ENCODE measurements at regions not wholly inside any gene's neighbourhood (a gene's known extent, or its start where the extent isn't known, plus 50 kb on each side); places are given as distances from the start of the nearest gene placed in this dataset.
"Not testable (repeated sequence)": the region's sequence is repeated elsewhere in the genome, so short reads cannot be mapped to it uniquely, and the experiment has no call there.

DNA sequence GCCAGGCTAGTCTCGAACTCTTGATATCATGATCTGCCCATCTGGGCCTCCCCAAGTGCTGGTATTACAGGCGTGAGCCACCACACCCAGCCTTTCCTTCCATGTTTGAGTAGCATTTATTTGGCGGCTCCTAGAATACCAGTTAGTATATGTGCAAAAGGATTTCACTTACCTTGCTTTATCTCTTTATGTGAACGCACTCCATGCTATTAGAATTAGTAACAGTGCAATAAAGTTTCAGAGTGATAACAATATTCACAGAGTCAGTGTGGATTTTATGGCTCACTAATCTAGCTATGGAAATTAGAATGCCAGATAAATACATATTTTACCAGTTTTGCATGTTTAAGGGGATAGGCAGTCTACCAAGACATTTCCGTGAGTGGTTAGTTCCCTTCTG is 74.4 kb upstream of the NIPBL start:
- Histone ChIP-seq H3K36me3 (no peaks in the 10 kb centered on the region), H3K4me3 (no peak overlapping the region), H3K27ac (no peak overlapping the region), H3K9me3 (replicated peaks) (no peaks in the 10 kb centered on the region), H3K27me3 (no peaks in the 10 kb centered on the region), H3K4me1 (no peaks in the 10 kb centered on the region)
- no peak for DNase-seq

- not testable (repeated sequence) for H3K4me1 ChIP-seq; H3K9me3 ChIP-seq (replicated peaks); H3K36me3 ChIP-seq; H3K27me3 ChIP-seq; H3K27ac ChIP-seq; DNase-seq; H3K4me3 ChIP-seq
Measured at GRCh38 chr5:36813249-36813648, 63.3 kb upstream of the NIPBL start.

DNA sequence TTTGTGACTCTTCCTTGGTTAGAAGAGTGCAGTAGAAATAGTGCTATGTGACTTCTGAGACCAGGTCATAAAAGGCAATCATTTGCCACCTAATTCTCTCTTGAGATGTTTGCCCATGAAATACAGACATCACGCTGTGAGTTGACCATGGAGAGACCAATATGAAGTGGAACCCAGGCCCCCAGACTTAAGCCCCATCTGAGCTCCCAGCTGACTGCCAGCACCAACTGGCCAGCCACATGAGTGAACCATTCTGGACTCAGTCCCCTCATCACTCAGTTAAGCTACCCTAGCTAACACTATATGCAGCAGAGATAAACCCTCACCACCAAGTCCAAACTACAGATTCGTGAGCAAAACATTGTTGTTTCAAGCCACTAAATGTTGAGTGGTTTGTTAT is 60.7 kb upstream of the NIPBL start:
- peaks cover 8% of the 10 kb centered on the region; the same call in 1 of the 2 replicates for H3K4me1 ChIP-seq
- no peak overlapping the region for H3K4me3 ChIP-seq
- peaks cover 2% of the 10 kb centered on the region; the same call in 1 of the 2 replicates for H3K9me3 ChIP-seq (replicated peaks)
- H3K27me3 ChIP-seq: no peaks in the 10 kb centered on the region
- H3K27ac ChIP-seq: no peak overlapping the region
- DNase-seq: peak; percentile 63 to 78
- H3K36me3 ChIP-seq: no peaks in the 10 kb centered on the region

GRCh38 chr5:36820900-36821299 is 55.7 kb upstream of the NIPBL start:
- H3K4me3 ChIP-seq: no peak overlapping the region
- H3K4me1 ChIP-seq: no peaks in the 10 kb centered on the region
- H3K27me3 ChIP-seq: no peaks in the 10 kb centered on the region
- DNase-seq: no peak
- peaks cover 2% of the 10 kb centered on the region; the same call in 1 of the 2 replicates for H3K9me3 ChIP-seq (replicated peaks)
- H3K36me3 ChIP-seq: no peaks in the 10 kb centered on the region
- no peak overlapping the region for H3K27ac ChIP-seq

- DNase-seq: no peak
Measured at GRCh38 chr5:36826694-36827093, 49.9 kb upstream of the NIPBL start.

More at GRCh38 chr5:36826694-36827093, 49.9 kb upstream of the NIPBL start:
- H3K27ac ChIP-seq: no peak overlapping the region
- H3K9me3 ChIP-seq (replicated peaks): no peaks in the 10 kb centered on the region
- H3K4me3 ChIP-seq: no peak overlapping the region
- no peaks in the 10 kb centered on the region for H3K4me1 ChIP-seq
- no peaks in the 10 kb centered on the region for H3K36me3 ChIP-seq
- no peaks in the 10 kb centered on the region for H3K27me3 ChIP-seq
